ENCODE measurements at regions not wholly inside any gene's neighbourhood (a gene's known extent, or its start where the extent isn't known, plus 50 kb on each side); places are given as distances from the start of the nearest gene placed in this dataset.

DNA sequence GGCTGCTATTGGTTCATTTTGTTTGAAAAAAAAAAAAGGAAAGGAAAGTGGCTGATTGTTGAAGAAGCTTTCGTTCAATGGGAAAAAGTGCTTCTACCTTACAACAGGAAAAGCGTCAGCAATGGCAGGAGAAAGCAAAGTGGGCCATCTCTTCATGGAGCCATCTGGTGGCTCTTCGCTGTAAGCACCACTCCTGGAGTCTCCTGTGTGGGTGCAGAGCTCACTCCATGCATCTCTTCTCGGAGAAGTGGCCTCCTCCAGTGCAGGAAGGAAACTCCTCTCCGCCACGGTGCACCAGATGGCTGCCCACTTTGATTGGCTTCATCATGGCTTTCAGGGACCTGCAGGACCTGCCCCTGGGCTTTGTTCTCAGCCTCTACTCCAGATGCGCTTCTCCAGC is 250.9 kb downstream of the PTEN start:
- TF ChIP-seq EZH2 (IDR thresholded peaks at IDR 0.05; ENCODE audit: insufficient read depth, poor library complexity, severe bottlenecking) (no peak), EZH2phosphoT487 (IDR thresholded peaks at IDR 0.05; ENCODE audit: insufficient read depth, low read depth) (no peak)
